ENCODE measurements at regions not wholly inside any gene's neighbourhood (a gene's known extent, or its start where the extent isn't known, plus 50 kb on each side); places are given as distances from the start of the nearest gene placed in this dataset.

DNA sequence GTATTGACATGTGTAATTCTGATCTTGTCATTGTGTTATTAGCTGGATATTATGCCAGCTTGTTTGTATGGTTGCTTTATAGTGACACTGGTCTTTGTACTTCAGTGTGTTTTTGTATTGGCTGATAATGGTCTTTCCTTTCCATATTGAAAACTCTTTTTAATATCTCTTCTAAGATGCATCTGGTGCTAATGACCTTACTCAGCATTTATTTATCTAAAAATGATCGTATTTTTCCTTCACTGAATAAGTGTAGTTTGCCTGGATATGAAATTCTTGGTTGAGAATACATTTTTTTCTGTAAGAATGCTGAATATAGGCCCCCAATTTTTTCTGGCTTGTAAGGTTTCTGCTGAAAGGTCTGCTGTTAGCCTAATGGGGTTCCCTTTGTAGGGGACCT lies 465.5 kb upstream of the TMPRSS15 start:
- no peaks in the 10 kb centered on the region for H3K9me3 ChIP-seq (ENCODE audit: low read length)
- no peak overlapping the region for H3K27ac ChIP-seq (ENCODE audit: low read depth, low read length)
- H3K4me1 Mint-ChIP-seq: no peaks in the 10 kb centered on the region
- H3K36me3 ChIP-seq (ENCODE audit: insufficient read depth, low read length): no peaks in the 10 kb centered on the region
- DNase-seq: no peak
- H3K27me3 Mint-ChIP-seq: no peaks in the 10 kb centered on the region
- CTCF ChIA-PET: no interaction called here
- no peaks in the 10 kb centered on the region for H3K27me3 ChIP-seq (ENCODE audit: insufficient read depth, low read length, poor library complexity, severe bottlenecking)
- H3K27ac Mint-ChIP-seq: no peak overlapping the region
- no peak overlapping the region for H3K4me3 Mint-ChIP-seq
- H3K4me3 ChIP-seq (ENCODE audit: low read length): no peak overlapping the region
- H3K4me1 ChIP-seq (ENCODE audit: insufficient read depth, low read length): no peaks in the 10 kb centered on the region
- H3K36me3 Mint-ChIP-seq: no peaks in the 10 kb centered on the region
- POLR2A ChIA-PET: no interaction called here
- H3K9me3 Mint-ChIP-seq: peaks cover 2 to 15% (median 14%) of the 10 kb centered on the region in 5 donors

DNA sequence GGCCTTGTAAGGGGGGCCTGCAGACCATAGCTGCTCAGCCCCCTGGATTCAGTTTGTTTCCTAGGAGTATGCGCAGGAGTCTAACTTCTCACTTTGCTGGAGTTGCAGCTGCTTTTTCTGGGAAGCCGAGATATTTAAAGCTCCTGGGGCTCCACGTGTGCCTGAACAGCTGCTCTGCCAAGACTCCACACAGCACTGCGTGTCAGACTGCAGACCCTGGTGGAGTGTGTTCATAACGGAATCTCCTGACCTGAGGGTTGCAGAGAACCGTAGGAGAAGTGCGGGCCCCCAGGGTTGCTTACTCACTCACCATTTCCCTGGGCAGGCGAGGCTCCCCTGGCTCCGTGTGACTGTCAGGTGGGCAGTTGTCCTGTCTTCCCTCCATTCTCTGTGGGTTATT lies 474.3 kb upstream of the TMPRSS15 start:
- H3K9me3 Mint-ChIP-seq: peaks cover 8 to 18% (median 11%) of the 10 kb centered on the region in 5 donors
- no peak overlapping the region for H3K4me3 Mint-ChIP-seq
- no peaks in the 10 kb centered on the region for H3K4me1 ChIP-seq (ENCODE audit: insufficient read depth, low read length)
- peaks cover 4% of the 10 kb centered on the region for H3K9me3 ChIP-seq (ENCODE audit: low read length)
- ChIA-PET POLR2A (no interaction called here), CTCF (no interaction called here)
- DNase-seq: no peak
- H3K27ac ChIP-seq (ENCODE audit: low read depth, low read length): no peak overlapping the region
- no peak overlapping the region for H3K27ac Mint-ChIP-seq
- H3K27me3 ChIP-seq (ENCODE audit: insufficient read depth, low read length, poor library complexity, severe bottlenecking): no peaks in the 10 kb centered on the region
- H3K4me3 ChIP-seq (ENCODE audit: low read length): no peak overlapping the region
- H3K36me3 ChIP-seq (ENCODE audit: insufficient read depth, low read length): no peaks in the 10 kb centered on the region
- H3K36me3 Mint-ChIP-seq: no peaks in the 10 kb centered on the region
- H3K27me3 Mint-ChIP-seq: no peaks in the 10 kb centered on the region
- H3K4me1 Mint-ChIP-seq: no peaks in the 10 kb centered on the region

DNA sequence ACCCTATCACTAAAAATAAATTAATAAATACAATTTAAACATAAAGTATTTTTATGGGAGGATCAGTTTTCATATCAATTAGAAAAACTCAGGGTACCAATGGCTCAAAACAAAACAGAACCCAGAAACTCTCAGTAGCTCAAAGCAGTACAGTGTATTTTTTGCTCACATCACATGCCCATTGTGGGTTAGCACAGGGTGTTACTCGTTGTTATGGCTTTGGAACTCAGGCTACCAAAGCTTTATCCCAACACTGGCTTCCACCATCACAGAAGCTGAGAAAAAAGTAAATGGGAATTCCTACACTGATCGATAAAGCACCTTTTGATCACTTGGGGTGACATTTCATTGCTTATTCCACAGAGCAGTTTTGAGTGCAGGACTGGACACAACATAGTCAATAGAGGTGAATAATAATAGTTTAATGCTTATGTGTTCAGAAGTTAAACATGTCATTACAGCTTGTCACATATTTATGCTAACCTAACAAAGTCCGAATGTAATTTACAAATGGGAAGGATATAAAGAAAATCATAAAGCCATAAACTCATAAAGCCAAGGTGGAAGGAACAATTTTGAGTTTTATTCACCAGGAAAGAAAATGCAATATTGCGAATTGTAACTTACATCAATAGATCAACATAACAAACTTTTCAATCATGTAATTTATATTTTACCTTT lies 484.5 kb upstream of the TMPRSS15 start:
- Mint-ChIP-seq H3K36me3 (no peaks in the 10 kb centered on the region), H3K4me1 (no peaks in the 10 kb centered on the region), H3K4me3 (no peak overlapping the region), H3K27me3 (no peaks in the 10 kb centered on the region), H3K9me3 (peaks cover 8 to 33% (median 11%) of the 10 kb centered on the region in 5 donors), H3K27ac (no peak overlapping the region)
- Histone ChIP-seq H3K36me3 (ENCODE audit: insufficient read depth, low read length) (no peaks in the 10 kb centered on the region), H3K9me3 (ENCODE audit: low read length) (no peaks in the 10 kb centered on the region), H3K4me1 (ENCODE audit: insufficient read depth, low read length) (no peaks in the 10 kb centered on the region), H3K4me3 (ENCODE audit: low read length) (no peak overlapping the region), H3K27me3 (ENCODE audit: insufficient read depth, low read length, poor library complexity, severe bottlenecking) (no peaks in the 10 kb centered on the region), H3K27ac (ENCODE audit: low read depth, low read length) (no peak overlapping the region)
- ChIA-PET CTCF (no interaction called here), POLR2A (no interaction called here)
- no peak for DNase-seq

DNA sequence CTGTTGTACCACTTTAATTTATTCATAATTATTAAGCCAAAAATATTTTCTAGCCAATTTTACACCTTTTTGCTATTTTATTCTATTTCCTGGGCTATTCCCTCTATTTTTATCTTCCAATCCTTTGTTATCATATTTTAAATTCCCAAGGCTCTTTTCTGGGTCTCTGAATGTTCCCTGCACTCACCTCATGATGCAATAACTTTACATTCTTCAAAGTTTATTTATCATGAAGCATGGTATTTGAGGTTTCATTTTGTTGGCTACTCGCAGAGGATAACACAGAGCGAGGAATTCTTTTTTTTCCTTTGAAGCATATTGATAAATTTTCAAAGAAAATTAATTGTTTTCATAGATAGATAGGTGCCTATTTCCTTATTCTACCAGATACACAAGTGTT lies 489.8 kb upstream of the TMPRSS15 start:
- Histone ChIP-seq H3K27ac (ENCODE audit: low read depth, low read length) (no peak overlapping the region), H3K27me3 (ENCODE audit: insufficient read depth, low read length, poor library complexity, severe bottlenecking) (no peaks in the 10 kb centered on the region), H3K36me3 (ENCODE audit: insufficient read depth, low read length) (no peaks in the 10 kb centered on the region), H3K4me3 (ENCODE audit: low read length) (no peak overlapping the region), H3K4me1 (ENCODE audit: insufficient read depth, low read length) (no peaks in the 10 kb centered on the region), H3K9me3 (ENCODE audit: low read length) (no peaks in the 10 kb centered on the region)
- peaks cover 0 to 2% (median 0%) of the 10 kb centered on the region in 3 donors for H3K36me3 Mint-ChIP-seq
- no peaks in the 10 kb centered on the region for H3K27me3 Mint-ChIP-seq
- DNase-seq: no peak
- H3K27ac Mint-ChIP-seq: no peak overlapping the region
- CTCF ChIA-PET: no interaction called here
- H3K9me3 Mint-ChIP-seq: peaks cover 3 to 55% (median 8%) of the 10 kb centered on the region in 5 donors
- H3K4me1 Mint-ChIP-seq: no peaks in the 10 kb centered on the region
- no peak overlapping the region for H3K4me3 Mint-ChIP-seq
- POLR2A ChIA-PET: no interaction called here

DNA sequence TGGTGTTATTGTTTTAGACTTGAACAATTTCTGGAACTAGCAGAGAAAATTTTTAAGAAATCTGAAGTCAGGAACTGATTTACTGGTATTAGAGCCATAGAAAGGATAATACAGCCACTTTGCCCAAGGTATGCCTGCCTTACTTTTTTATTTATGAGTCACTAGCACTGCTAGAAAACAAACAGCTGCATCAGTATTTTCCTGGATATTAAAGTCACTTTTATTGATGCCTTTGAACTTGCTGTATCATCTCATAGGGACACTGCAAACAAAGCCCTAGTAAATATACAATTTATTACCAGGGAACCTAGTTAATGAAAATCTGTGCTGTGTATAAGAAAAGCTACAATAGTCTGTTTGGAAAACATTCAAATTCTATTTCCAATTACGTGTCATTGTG lies 490.8 kb upstream of the TMPRSS15 start:
- H3K27ac ChIP-seq (ENCODE audit: low read depth, low read length): no peak overlapping the region
- H3K27me3 Mint-ChIP-seq: no peaks in the 10 kb centered on the region
- no peak overlapping the region for H3K4me3 Mint-ChIP-seq
- no peak for DNase-seq
- H3K9me3 Mint-ChIP-seq: peaks cover 2 to 57% (median 9%) of the 10 kb centered on the region in 5 donors
- H3K36me3 ChIP-seq (ENCODE audit: insufficient read depth, low read length): no peaks in the 10 kb centered on the region
- no peaks in the 10 kb centered on the region for H3K4me1 ChIP-seq (ENCODE audit: insufficient read depth, low read length)
- no peak overlapping the region for H3K27ac Mint-ChIP-seq
- ChIA-PET POLR2A (no interaction called here), CTCF (no interaction called here)
- no peak overlapping the region for H3K4me3 ChIP-seq (ENCODE audit: low read length)
- H3K4me1 Mint-ChIP-seq: no peaks in the 10 kb centered on the region
- H3K36me3 Mint-ChIP-seq: peaks cover 0 to 2% (median 0%) of the 10 kb centered on the region in 3 donors
- H3K27me3 ChIP-seq (ENCODE audit: insufficient read depth, low read length, poor library complexity, severe bottlenecking): no peaks in the 10 kb centered on the region
- no peaks in the 10 kb centered on the region for H3K9me3 ChIP-seq (ENCODE audit: low read length)

DNA sequence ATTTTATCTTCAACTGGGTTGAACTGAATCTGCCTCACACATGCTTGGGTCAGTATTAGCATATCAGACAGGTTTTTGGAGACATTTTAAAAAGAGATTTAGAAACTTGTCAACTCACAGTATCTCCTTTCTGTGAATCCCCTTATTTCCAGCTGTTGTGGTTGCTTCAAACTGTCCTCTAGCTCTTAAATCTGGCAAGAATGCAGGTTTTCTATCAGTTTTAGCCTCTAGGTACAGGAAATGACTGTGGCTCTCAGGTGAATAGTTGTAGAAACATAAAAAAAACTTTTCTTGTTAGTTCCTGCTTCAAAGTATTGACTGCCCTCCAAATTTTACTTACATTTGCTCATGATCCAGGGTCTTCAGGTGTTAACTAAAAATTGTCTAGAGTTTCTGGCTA lies 495.7 kb upstream of the TMPRSS15 start:
- H3K4me1 Mint-ChIP-seq: no peaks in the 10 kb centered on the region
- Histone ChIP-seq H3K36me3 (ENCODE audit: insufficient read depth, low read length) (no peaks in the 10 kb centered on the region), H3K27ac (ENCODE audit: low read depth, low read length) (no peak overlapping the region), H3K4me3 (ENCODE audit: low read length) (no peak overlapping the region), H3K9me3 (ENCODE audit: low read length) (no peaks in the 10 kb centered on the region), H3K27me3 (ENCODE audit: insufficient read depth, low read length, poor library complexity, severe bottlenecking) (no peaks in the 10 kb centered on the region), H3K4me1 (ENCODE audit: insufficient read depth, low read length) (no peaks in the 10 kb centered on the region)
- POLR2A ChIA-PET: no interaction called here
- no peaks in the 10 kb centered on the region for H3K27me3 Mint-ChIP-seq
- H3K4me3 Mint-ChIP-seq: no peak overlapping the region
- H3K9me3 Mint-ChIP-seq: peaks cover 0 to 49% (median 5%) of the 10 kb centered on the region in 5 donors
- peaks cover 0 to 2% (median 0%) of the 10 kb centered on the region in 3 donors for H3K36me3 Mint-ChIP-seq
- no peak overlapping the region for H3K27ac Mint-ChIP-seq
- DNase-seq: no peak
- CTCF ChIA-PET: no interaction called here

DNA sequence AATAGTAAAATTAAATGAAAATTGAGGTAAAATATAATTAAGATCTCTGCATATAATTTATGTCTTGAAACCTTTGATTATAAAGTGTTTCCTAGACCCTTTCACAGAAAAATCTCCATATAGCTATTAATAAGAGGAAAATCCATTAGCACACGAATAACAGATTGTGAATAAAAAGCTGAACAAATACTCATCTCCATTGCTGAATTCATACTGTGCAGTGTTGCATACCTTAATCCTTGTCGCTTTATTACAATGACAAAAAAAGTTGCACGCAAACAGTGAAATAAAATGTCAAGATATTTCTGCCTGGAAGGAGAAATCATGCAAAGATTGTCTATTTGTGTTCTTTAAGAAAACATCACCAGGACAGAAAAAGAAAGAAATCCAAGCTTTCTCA lies 499.1 kb upstream of the TMPRSS15 start:
- H3K9me3 Mint-ChIP-seq: peaks cover 2 to 49% (median 3%) of the 10 kb centered on the region in 5 donors
- H3K4me3 Mint-ChIP-seq: no peak overlapping the region
- CTCF ChIA-PET: no interaction called here

DNA sequence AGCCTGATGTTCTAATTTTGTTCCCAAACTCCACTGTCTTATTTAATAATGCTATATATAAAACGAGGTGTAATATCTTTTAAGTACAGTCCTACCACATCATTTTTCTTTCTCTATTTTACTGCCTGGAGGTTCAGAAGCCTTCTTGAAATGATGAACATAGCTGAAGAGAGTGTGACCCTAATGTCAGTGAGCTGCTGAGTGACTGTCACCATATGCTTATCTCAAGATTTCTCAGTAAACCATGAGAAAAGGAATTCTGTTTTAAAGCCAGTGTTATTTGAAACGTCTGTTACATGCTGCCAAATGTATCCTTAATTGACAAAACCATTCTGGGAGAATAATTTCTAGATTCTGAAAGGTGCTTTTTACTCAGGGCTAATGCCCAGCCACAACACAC lies 503.5 kb upstream of the TMPRSS15 start:
- H3K9me3 ChIP-seq (ENCODE audit: low read length): no peaks in the 10 kb centered on the region
- H3K4me1 Mint-ChIP-seq: no peaks in the 10 kb centered on the region
- POLR2A ChIA-PET: no interaction called here
- H3K4me3 Mint-ChIP-seq: no peak overlapping the region
- H3K27me3 ChIP-seq (ENCODE audit: insufficient read depth, low read length, poor library complexity, severe bottlenecking): no peaks in the 10 kb centered on the region
- CTCF ChIA-PET: no interaction called here
- no peak for DNase-seq
- peaks cover 8 to 42% (median 9%) of the 10 kb centered on the region in 5 donors for H3K9me3 Mint-ChIP-seq
- no peak overlapping the region for H3K27ac Mint-ChIP-seq
- no peaks in the 10 kb centered on the region for H3K27me3 Mint-ChIP-seq
- no peaks in the 10 kb centered on the region for H3K36me3 ChIP-seq (ENCODE audit: insufficient read depth, low read length)
- H3K27ac ChIP-seq (ENCODE audit: low read depth, low read length): no peak overlapping the region
- H3K4me3 ChIP-seq (ENCODE audit: low read length): no peak overlapping the region
- H3K36me3 Mint-ChIP-seq: no peaks in the 10 kb centered on the region
- H3K4me1 ChIP-seq (ENCODE audit: insufficient read depth, low read length): no peaks in the 10 kb centered on the region

More for the DNA sequence above, 499.1 kb upstream of the TMPRSS15 start:
- Histone ChIP-seq H3K9me3 (ENCODE audit: low read length) (no peaks in the 10 kb centered on the region), H3K27ac (ENCODE audit: low read depth, low read length) (no peak overlapping the region), H3K36me3 (ENCODE audit: insufficient read depth, low read length) (no peaks in the 10 kb centered on the region), H3K27me3 (ENCODE audit: insufficient read depth, low read length, poor library complexity, severe bottlenecking) (no peaks in the 10 kb centered on the region), H3K4me1 (ENCODE audit: insufficient read depth, low read length) (no peaks in the 10 kb centered on the region), H3K4me3 (ENCODE audit: low read length) (no peak overlapping the region)
- no peaks in the 10 kb centered on the region for H3K27me3 Mint-ChIP-seq
- no peaks in the 10 kb centered on the region for H3K4me1 Mint-ChIP-seq
- H3K36me3 Mint-ChIP-seq: no peaks in the 10 kb centered on the region
- POLR2A ChIA-PET: no interaction called here
- DNase-seq: no peak
- no peak overlapping the region for H3K27ac Mint-ChIP-seq

DNA sequence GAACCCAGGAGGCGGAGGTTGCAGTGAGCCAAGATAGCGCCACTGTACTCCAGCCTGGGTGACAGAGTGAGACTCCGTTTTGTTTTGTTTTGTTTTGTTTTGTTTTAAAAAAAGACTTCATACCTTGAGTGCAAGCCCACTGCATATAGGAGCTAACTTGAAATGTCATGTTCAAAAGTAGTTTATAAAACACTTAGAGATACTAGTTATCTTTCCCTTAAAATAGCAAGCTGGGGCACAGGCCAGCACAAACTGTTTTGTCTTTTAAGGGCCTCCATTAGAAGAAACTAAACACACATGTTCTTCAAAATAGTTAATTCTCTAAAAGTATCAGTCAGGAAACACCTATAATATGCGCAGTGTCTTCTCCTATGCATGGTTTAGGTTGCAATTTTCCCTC lies 505.1 kb upstream of the TMPRSS15 start:
- ChIA-PET POLR2A (no interaction called here), CTCF (no interaction called here)
- DNase-seq: no peak
- H3K4me1 Mint-ChIP-seq: no peaks in the 10 kb centered on the region
- H3K9me3 Mint-ChIP-seq: peaks cover 7 to 41% (median 18%) of the 10 kb centered on the region in 5 donors
- Histone ChIP-seq H3K27me3 (ENCODE audit: insufficient read depth, low read length, poor library complexity, severe bottlenecking) (no peaks in the 10 kb centered on the region), H3K36me3 (ENCODE audit: insufficient read depth, low read length) (no peaks in the 10 kb centered on the region), H3K27ac (ENCODE audit: low read depth, low read length) (no peak overlapping the region), H3K4me1 (ENCODE audit: insufficient read depth, low read length) (no peaks in the 10 kb centered on the region), H3K4me3 (ENCODE audit: low read length) (no peak overlapping the region), H3K9me3 (ENCODE audit: low read length) (no peaks in the 10 kb centered on the region)
- no peak overlapping the region for H3K27ac Mint-ChIP-seq
- H3K36me3 Mint-ChIP-seq: no peaks in the 10 kb centered on the region
- H3K27me3 Mint-ChIP-seq: no peaks in the 10 kb centered on the region
- no peak overlapping the region for H3K4me3 Mint-ChIP-seq
